ENCODE measurements at regions not wholly inside any gene's neighbourhood (a gene's known extent, or its start where the extent isn't known, plus 50 kb on each side); places are given as distances from the start of the nearest gene placed in this dataset.

DNA sequence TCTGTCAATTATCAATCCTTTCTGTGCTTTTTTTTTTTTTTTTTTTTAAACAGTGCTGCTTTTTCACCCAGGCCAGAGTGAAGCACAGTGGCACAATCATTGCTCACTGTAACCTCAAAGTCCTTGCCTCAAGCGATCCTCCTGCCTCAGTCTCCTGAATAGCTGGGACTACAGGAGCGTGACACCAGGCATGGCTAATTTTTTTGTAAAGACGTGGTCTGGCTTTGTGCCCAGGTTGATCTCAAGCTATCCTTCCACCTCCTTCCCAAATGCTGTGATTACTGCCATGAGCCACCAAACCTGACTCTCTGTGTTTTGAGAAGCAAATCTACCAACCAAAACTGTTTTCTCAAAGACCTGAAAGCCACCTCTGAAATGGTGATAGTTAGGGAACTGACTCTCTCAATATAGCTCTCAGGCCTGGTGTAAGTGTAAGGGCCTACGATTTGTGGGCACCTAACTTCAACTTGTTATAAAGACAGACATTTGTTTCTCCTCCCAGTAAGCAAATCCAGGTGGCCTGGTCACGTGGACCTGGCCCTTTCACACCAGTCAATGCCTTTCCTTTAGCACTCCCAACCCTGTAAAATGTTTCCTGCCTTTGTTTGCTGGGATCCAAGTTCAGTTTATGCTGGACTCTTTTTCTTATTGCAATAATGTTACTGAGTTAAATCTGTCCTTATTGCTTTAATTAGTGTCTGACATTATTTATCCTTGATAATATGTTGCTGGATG is 2015.9 kb downstream of the PCDH7 start:
- H3K36me3 ChIP-seq, result no peaks in the 10 kb centered on the region
- no peaks in the 10 kb centered on the region for H3K4me1 ChIP-seq
- WGBS, 2 donors, result 66 to 72% methylated on average over 5 of the region's 5 CpGs
- H3K27ac ChIP-seq, result no peak overlapping the region
- DNase-seq (no peak), ATAC-seq (ENCODE audit: low FRiP score in 2 of 2) (no peak)
- H3K27me3 ChIP-seq, result no peaks in the 10 kb centered on the region
- no peak overlapping the region for H3K4me3 ChIP-seq
- no peaks in the 10 kb centered on the region for H3K9me3 ChIP-seq
- TF ChIP-seq, protein P1, sequence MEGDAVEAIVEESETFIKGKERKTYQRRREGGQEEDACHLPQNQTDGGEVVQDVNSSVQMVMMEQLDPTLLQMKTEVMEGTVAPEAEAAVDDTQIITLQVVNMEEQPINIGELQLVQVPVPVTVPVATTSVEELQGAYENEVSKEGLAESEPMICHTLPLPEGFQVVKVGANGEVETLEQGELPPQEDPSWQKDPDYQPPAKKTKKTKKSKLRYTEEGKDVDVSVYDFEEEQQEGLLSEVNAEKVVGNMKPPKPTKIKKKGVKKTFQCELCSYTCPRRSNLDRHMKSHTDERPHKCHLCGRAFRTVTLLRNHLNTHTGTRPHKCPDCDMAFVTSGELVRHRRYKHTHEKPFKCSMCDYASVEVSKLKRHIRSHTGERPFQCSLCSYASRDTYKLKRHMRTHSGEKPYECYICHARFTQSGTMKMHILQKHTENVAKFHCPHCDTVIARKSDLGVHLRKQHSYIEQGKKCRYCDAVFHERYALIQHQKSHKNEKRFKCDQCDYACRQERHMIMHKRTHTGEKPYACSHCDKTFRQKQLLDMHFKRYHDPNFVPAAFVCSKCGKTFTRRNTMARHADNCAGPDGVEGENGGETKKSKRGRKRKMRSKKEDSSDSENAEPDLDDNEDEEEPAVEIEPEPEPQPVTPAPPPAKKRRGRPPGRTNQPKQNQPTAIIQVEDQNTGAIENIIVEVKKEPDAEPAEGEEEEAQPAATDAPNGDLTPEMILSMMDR (IDR thresholded peaks at IDR 0.05), result no peak
- TF ChIP-seq POLR2A (IDR thresholded peaks at IDR 0.05), result no peak

DNA sequence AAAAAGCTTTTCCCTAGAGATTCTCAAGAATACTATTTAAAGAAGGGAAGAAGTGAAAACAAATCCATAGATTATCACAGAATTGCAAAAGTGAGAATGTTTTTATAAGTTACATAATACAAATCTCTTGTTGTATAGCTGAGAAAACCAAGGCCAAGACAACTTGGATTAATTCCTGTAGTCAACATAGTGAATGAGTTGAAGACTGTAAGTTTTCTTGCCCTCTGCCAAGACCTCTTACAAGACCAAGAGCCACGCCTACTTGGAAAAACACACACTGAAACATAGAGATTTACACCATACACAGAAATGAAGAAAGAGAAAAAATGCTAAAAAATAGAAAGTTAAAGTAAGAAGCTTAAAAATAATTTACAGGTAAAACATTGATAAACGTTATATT is 2024.0 kb downstream of the PCDH7 start:
- Histone ChIP-seq H3K4me1 (no peaks in the 10 kb centered on the region), H3K36me3 (no peaks in the 10 kb centered on the region), H3K27ac (no peak overlapping the region), H3K27me3 (no peaks in the 10 kb centered on the region), H3K4me3 (no peak overlapping the region), H3K9me3 (no peaks in the 10 kb centered on the region)
- WGBS, 2 donors, result 67 to 70% methylated on average over 2 of the region's 2 CpGs
- ATAC-seq (ENCODE audit: low FRiP score in 2 of 2) (no peak), DNase-seq (no peak)
- TF ChIP-seq EP300 (IDR thresholded peaks at IDR 0.05) (no peak), POLR2AphosphoS5 (IDR thresholded peaks at IDR 0.05) (no peak), POLR2A (IDR thresholded peaks at IDR 0.05) (no peak)
- TF ChIP-seq, protein P1 (IDR thresholded peaks at IDR 0.05), result no peak

DNA sequence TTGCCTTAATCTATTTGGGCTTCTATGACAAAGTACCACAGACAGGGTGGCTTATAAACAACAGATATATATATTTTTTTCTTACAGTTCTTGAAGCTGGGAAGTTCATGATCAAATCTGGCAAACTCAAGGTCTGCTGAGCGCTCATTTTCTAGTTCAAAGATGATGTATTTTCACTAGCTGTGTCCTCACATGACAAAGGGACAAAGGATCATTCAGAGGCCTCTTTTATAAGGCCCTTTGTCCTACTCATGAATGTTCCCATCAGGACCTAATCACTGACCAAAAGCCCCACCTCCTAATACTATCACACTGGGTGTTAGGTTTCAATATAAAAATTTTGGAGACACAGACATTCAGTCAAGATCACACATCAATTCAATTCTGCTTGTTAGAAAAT is 2025.2 kb downstream of the PCDH7 start:
- H3K4me3 ChIP-seq, result no peak overlapping the region
- no peak overlapping the region for H3K27ac ChIP-seq
- 84 to 87% methylated on average over 1 of the region's 1 CpG for WGBS, 2 donors
- no peaks in the 10 kb centered on the region for H3K36me3 ChIP-seq
- TF ChIP-seq POLR2A (IDR thresholded peaks at IDR 0.05), result no peak
- TF ChIP-seq EP300 (IDR thresholded peaks at IDR 0.05), result no peak
- TF ChIP-seq, protein P1 (IDR thresholded peaks at IDR 0.05), result no peak
- no peak for TF ChIP-seq POLR2AphosphoS5 (IDR thresholded peaks at IDR 0.05)
- ATAC-seq (ENCODE audit: low FRiP score in 2 of 2), result no peak
- no peak for DNase-seq
- H3K9me3 ChIP-seq, result no peaks in the 10 kb centered on the region
- H3K27me3 ChIP-seq, result no peaks in the 10 kb centered on the region
- no peaks in the 10 kb centered on the region for H3K4me1 ChIP-seq

DNA sequence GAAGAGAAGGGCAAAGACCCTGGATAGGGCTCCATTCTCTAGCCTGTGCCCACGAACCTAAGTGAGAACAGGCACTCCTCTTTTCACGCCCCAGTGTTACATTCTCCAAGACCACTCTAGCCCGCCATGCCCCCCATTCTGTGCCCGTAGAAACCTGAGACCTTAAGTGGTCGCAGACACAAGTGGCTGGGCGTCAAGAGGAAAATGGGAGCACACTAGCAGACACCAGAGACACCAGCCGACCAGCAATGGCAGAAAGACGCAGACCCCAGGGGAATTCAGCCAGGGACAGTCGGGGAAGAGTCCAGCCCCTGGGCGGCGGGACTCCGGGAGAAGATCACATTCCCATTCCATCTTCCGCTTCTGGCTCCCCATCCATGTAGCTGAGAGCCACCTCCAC is 2027.9 kb downstream of the PCDH7 start:
- Histone ChIP-seq H3K27me3 (no peaks in the 10 kb centered on the region), H3K4me1 (no peaks in the 10 kb centered on the region), H3K27ac (no peak overlapping the region), H3K9me3 (no peaks in the 10 kb centered on the region), H3K4me3 (no peak overlapping the region), H3K36me3 (no peaks in the 10 kb centered on the region)
- DNase-seq, result peak in 1 of 2 donors; percentile 7
- TF ChIP-seq POLR2AphosphoS5 (IDR thresholded peaks at IDR 0.05) (no peak), POLR2A (IDR thresholded peaks at IDR 0.05) (no peak), EP300 (IDR thresholded peaks at IDR 0.05) (no peak)
- TF ChIP-seq, protein P1 (IDR thresholded peaks at IDR 0.05), result no peak
- ATAC-seq (ENCODE audit: low FRiP score in 2 of 2), result no peak
- 90 to 91% methylated on average over 13 of the region's 13 CpGs for WGBS, 2 donors

DNA sequence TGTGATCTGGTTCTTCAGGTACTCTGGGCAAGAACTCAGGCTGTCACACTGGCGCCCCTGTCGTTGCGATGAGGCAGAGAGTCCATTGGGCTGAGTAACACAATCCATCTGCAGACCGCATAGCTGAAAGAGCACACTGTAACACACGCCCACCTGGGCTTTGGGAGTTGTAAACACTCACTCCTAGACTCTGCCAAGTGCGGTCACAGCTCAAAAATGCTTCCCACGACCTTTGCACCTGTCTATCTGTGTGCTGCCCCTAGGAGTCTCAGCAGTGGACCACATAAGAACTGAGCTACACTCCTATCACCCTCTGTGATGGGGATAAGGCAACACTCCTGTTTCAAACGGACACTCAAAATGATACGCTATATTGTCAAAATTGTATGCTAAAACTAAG is 2028.3 kb downstream of the PCDH7 start:
- 89 to 93% methylated on average over 8 to 9 of the region's 9 CpGs for WGBS, 2 donors
- H3K9me3 ChIP-seq, result no peaks in the 10 kb centered on the region
- H3K4me3 ChIP-seq, result no peak overlapping the region
- no peak overlapping the region for H3K27ac ChIP-seq
- H3K27me3 ChIP-seq, result no peaks in the 10 kb centered on the region
- ATAC-seq (ENCODE audit: low FRiP score in 2 of 2), result no peak
- DNase-seq, result no peak
- TF ChIP-seq, protein P1 (IDR thresholded peaks at IDR 0.05), result no peak
- no peak for TF ChIP-seq POLR2A (IDR thresholded peaks at IDR 0.05)
- no peak for TF ChIP-seq POLR2AphosphoS5 (IDR thresholded peaks at IDR 0.05)
- no peak for TF ChIP-seq EP300 (IDR thresholded peaks at IDR 0.05)
- H3K4me1 ChIP-seq, result no peaks in the 10 kb centered on the region
- no peaks in the 10 kb centered on the region for H3K36me3 ChIP-seq
